Dedifferentiated amniotic fluid mesenchymal stem cell (primary cell): ENCODE measurements at regions not wholly inside any gene's neighbourhood (a gene's known extent, or its start where the extent isn't known, plus 50 kb on each side); places are given as distances from the start of the nearest gene placed in this dataset.

Experiments used
- DNase-seq: peaks from one replicate; pipeline ENCODE4 v3.0.0-alpha.2; 2016; ENCODE audit errors: extremely low spot score

DNA sequence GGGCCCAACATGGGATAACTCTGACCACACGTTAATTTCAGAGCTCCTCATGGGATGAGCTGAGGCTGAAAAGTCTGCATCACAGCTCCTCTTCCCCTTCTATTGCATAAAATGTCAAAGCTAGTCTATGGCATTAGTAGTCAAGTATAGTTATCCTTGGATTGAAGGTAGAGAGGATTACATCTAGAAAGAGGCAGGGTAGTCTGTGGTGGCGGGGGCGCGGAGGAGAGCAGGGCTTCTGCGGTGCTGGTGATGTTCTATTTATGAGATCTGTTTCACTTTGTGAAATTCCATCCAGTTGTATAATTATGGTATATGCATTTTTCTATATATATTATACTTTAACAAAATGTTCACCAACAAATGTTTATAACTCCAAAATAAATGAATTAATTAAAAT is 329.5 kb upstream of the GRAMD2B start:
- no peak for DNase-seq

DNA sequence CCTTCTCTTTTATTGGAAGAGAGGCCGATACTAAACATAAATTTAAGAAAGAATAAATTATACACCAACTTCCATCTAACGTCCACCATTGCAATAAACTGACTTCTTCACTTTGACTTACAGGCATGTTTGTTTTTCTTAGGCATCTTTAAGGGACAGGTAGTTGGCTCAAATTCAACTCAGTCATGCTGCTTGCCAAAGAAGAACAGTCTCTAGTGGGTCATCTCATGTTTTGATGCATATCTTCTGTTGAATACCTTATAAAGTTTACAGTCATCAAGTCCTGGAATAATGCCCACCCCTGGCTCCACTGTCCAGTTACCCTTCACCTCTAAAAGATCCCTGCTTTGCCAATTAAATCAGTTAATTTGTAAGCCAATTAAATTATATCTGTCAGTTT is 328.2 kb upstream of the GRAMD2B start:
- DNase-seq, result no peak

DNA sequence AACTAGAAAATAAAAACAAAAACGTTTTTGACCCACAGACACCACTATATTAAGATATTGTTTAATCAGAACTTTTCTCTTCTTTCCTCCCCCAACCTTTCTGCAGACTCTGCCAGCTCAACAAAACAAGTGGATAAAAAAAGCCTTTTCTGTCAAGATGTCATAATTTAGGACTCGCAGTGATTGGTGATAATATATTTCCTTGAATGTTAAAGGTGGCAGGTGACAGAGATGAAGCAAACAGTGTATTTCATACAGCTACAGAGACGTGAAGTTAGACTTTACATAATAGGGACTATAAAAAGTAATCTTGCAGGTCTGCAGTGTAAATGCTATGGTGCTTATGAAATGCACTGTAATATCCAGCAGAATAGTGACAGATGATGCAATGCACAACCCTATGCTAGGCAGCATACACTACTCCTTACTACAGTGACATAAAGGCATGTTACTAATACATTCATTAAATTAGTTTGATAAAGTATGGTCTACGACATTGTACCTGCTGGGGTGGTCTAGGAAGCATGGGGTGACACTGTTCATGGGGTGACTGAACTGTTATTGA is 326.7 kb upstream of the GRAMD2B start:
- peak; percentile 41 for DNase-seq

- DNase-seq, result no peak
These were observed 325.3 kb upstream of the GRAMD2B start for GRCh38 chr5:126097876-126098275.

GRCh38 chr5:126098330-126099017 is 324.7 kb upstream of the GRAMD2B start:
- DNase-seq, result peak; percentile 54

GRCh38 chr5:126099077-126099476 is 324.1 kb upstream of the GRAMD2B start:
- DNase-seq, result no peak

- DNase-seq, result no peak
These were observed 322.4 kb upstream of the GRAMD2B start for GRCh38 chr5:126100767-126101166.

DNA sequence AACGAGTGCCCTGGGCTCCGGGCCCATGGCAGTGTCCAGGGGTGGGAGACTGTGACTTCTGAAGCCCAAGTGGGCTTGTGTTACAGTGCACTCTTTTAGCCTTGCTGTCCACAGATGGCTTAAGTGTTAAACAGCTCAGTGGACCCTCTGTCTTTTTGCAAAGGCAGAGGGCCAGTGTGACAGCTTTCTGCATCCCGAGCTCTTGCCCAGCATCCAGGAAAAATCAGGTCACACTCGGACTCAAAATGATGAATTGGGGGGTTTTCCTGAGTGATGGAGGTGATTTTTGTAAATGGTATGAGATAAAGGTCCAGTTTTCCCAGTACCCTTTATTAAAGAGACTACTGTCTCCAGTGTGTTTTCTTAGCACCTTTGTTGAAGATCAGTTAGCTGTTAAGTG is 321.3 kb upstream of the GRAMD2B start:
- no peak for DNase-seq

DNA sequence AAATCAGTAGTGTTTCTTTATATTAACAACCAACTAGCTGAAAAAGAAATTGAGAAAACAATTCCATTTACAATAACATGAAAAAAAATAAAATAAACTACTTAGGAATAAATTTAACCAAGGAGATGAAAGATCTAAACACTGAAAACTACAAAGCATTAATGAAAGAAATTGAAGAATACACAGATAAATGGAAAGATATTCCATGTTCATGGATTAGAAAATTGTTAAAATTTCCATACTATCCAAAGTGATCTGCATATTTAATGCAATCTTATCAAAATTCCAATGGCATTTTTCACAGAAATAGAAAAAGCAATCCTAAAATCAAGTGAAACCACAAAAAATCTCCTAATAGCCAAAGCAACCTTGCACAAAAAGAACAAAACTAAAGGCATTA is 320.2 kb upstream of the GRAMD2B start:
- DNase-seq, result no peak

GRCh38 chr5:126103868-126104267 is 319.3 kb upstream of the GRAMD2B start:
- DNase-seq, result no peak

DNA sequence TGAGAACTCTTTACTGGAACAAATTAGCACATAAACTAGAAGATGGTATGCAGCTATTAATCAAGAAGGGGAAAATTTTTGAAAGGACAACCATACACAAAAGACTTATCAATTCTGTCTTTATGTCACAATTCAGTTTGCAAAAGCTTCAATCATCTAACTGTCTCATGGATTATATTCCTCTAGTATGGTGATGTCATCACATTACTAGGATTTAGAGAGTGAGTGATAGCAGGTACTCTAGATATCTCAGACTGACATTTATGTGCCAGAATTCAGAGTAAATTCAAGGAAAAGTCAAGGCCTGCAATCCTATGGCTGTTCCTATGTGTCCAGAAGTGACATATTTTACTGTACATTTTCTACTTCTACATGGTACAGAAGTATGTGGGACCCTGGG is 318.9 kb upstream of the GRAMD2B start:
- DNase-seq, result no peak

DNA sequence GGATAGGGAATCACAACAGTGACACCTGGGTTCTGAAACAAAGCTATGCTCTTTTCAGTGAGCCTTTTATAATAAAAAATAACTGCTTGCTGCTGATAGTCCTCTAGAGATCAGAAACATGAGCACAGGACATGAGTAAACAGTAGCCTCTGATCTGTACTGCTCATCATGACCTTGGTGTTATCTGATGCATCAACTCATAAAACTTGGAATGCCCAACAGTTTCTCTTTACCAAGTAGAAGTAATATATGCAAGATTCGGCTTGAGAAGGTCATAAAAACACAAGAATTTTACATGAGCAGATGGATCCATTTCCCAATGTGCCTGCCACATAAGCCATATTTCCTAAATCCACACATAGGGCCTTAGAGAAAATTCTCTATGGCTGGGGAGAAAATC is 318.3 kb upstream of the GRAMD2B start:
- DNase-seq, result no peak

GRCh38 chr5:126106029-126106428 is 317.2 kb upstream of the GRAMD2B start:
- DNase-seq, result no peak

- DNase-seq, result no peak
These were observed 315.8 kb upstream of the GRAMD2B start for GRCh38 chr5:126107381-126107780.

DNA sequence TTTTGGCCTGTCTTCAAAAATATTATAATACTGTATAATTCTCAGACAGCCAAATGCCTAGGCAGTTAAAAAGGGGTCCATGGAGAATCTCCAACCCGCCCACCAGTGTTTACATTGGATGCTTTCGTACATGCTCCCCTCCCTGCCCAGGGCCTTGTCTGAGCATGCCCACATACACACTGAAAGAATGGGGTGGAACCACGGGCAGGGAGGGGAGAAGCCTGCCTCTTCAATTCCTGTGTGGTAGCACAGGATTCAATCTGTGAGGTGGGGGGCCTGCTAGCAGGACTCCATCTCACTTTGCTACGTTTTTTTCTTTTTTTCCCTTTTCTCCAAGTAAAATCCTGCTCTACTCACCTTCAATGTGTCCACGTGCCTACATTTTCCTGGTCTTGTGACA is 314.7 kb upstream of the GRAMD2B start:
- no peak for DNase-seq

DNA sequence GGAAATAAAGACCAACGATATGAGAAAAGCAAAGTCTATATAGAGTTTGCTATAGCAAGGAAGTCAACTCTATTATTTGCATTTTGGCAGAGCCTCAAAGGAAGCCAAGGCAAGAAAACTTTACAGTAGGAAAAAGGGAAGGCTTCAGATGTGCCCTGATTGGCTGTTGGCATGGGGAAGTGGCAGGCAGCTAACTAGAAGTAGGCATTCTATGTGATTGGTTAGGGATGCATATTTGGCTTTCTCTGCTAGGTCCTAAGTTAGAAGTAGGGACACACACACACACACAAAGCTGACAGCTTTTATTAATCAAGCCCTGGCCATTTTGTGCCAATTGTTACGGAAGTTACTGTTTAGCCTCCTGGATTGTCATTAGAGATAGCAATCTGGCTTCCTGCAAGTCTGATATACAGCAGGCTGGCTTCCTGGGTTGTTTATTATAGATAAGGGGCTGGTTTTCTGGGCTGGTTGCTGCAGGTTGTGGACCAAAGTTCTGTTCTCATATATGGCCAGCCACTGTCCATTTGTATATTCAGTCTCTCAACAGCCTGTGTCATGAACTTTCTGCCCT is 308.1 kb upstream of the GRAMD2B start:
- no peak for DNase-seq

DNA sequence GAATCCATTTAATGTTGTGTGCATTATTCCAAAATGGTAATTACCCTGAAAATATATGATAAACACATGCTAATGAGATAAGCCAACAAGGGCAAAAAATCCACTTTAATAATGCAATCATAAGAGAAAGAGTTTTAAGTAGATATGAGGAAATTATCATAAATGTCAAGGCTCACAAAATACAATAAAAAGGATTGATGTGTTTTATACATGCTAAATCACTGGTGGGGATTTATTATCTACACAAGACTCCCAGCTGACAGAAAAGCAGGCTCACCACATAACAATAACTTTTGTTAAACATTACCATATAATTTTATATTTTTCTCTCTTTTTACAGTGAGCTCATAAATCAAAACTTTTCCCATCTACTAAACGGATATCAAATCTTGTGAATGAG is 306.2 kb upstream of the GRAMD2B start:
- DNase-seq, result no peak

GRCh38 chr5:126119887-126120442 is 303.2 kb upstream of the GRAMD2B start:
- no peak for DNase-seq

DNA sequence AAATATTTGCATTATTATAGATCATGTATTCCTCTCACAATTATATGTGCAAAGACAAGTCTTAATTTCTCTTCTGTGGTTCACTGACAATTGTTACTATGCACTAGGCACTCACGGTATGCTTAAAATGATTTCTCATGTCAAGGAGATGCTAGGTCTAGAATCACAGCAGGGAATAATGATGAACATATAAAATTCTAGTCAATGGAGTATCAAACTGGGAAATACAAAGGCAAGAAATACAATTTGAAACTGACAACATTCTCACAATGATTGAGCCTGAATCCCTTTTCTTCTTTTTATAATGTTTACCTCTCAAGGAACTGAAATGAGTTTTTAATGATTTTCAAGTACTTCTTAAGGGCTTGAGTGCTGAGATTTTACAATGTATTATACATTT is 302.3 kb upstream of the GRAMD2B start:
- DNase-seq, result no peak

- no peak for DNase-seq
These were observed 300.3 kb upstream of the GRAMD2B start for GRCh38 chr5:126122942-126123341.

- DNase-seq, result peak; percentile 71
These were observed 298.4 kb upstream of the GRAMD2B start for GRCh38 chr5:126124706-126125345.

DNA sequence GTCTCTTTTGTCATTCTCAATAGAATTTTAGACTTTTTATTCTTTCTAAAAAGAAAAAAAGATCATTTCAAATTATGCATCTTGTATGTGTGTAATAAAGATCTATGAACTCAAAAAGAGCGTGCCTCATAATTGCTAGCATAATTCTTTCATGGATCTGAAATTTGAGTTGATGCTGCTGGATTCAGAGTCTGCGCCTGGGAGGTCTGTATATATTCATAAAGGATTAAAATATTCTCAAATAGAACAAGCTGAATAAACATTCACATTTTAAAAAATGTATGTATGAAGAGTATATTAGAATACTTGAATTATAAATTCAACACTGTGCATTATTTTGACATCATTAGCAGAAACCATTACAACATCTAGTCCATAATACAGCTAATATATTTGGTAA is 297.8 kb upstream of the GRAMD2B start:
- no peak for DNase-seq

GRCh38 chr5:126126574-126126973 is 296.6 kb upstream of the GRAMD2B start:
- DNase-seq, result no peak
